KMS-11 (cell line): ENCODE measurements at regions not wholly inside any gene's neighbourhood (a gene's known extent, or its start where the extent isn't known, plus 50 kb on each side); places are given as distances from the start of the nearest gene placed in this dataset.

Experiments
- H2AFZ ChIP-seq: fragments of 200-600 bp; sonication (generic); 2 replicates; pipeline ENCODE4 v1.6.1; 2016; ENCODE audit warnings: antibody characterized with exemption, mixed run types, low read depth
- H3K27ac ChIP-seq: fragments of 200-600 bp; sonication (generic); 2 replicates; pipeline ENCODE4 v1.6.1; 2016; ENCODE audit warnings: mild to moderate bottlenecking, mixed run types
- H3K27me3 ChIP-seq: fragments of 200-600 bp; sonication (generic); 2 replicates; pipeline ENCODE4 v1.6.1; 2017; ENCODE audit warnings: mild to moderate bottlenecking, low read depth, mixed run types, moderate library complexity; ENCODE audit not compliant: insufficient read depth
- H3K36me3 ChIP-seq: fragments of 200-600 bp; sonication (generic); 2 replicates; pipeline ENCODE4 v1.6.1; 2017; ENCODE audit warnings: mild to moderate bottlenecking, mixed run types; ENCODE audit not compliant: insufficient read depth
- H3K4me1 ChIP-seq: fragments of 200-600 bp; sonication (generic); 2 replicates; pipeline ENCODE4 v1.6.1; 2016; ENCODE audit warnings: mild to moderate bottlenecking, low read depth, mixed run types; ENCODE audit not compliant: poor library complexity, severe bottlenecking
- H3K4me2 ChIP-seq: fragments of 200-600 bp; sonication (generic); 2 replicates; pipeline ENCODE4 v1.7.0; 2016; ENCODE audit warnings: mild to moderate bottlenecking, mixed run types
- H3K4me3 ChIP-seq: fragments of 200-600 bp; sonication (generic); IDR thresholded peaks from 2 replicates; pipeline ENCODE4 v1.6.1; 2017; ENCODE audit warnings: low read depth, low read length, mixed read lengths; ENCODE audit not compliant: insufficient read depth
- H3K79me2 ChIP-seq: fragments of 200-600 bp; sonication (generic); 2 replicates; pipeline ENCODE4 v1.6.1; 2016; ENCODE audit warnings: low read depth, mixed run types; ENCODE audit not compliant: insufficient read depth
- H3K9ac ChIP-seq: fragments of 200-600 bp; sonication (generic); 2 replicates; pipeline ENCODE4 v1.6.1; 2016; ENCODE audit warnings: mild to moderate bottlenecking, mixed run types
- H4K20me1 ChIP-seq: fragments of 200-600 bp; sonication (generic); 2 replicates; pipeline ENCODE4 v1.6.1; 2016; ENCODE audit warnings: mild to moderate bottlenecking, mixed run types; ENCODE audit not compliant: insufficient read depth
- CTCF ChIP-seq: fragments of 200-600 bp; sonication (generic); conservative IDR thresholded peaks from 2 replicates; pipeline ENCODE4 v1.6.1; 2017; ENCODE audit warnings: low read depth, mild to moderate bottlenecking, antibody characterized with exemption, low read length, moderate library complexity, mixed read lengths

DNA sequence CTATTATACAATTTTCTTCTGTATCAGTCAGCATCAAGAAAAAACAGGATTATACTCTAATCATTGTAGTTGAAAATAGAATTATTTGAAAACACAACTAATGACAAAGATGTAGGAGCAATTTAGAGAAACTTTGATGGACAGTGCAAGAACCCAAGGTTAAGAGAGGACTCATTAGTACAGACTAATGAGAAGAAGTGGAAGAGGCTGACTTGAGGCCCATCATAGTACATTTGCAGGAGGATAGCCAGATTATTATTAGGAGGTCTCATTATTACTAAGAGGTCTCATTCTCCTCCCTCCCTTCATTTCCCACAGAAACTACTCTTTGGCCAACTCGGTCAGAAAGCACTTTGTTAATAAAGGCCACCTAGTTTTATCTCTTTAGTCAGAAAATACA lies 1983.0 kb downstream of the SUCLG1 start:
- H3K36me3 ChIP-seq, result no peaks in the 10 kb centered on the region
- H3K4me1 ChIP-seq, result no peaks in the 10 kb centered on the region
- no peak for TF ChIP-seq CTCF
- H3K27ac ChIP-seq, result no peak overlapping the region
- no peak overlapping the region for H3K4me2 ChIP-seq
- H3K79me2 ChIP-seq, result no peaks in the 10 kb centered on the region
- H3K27me3 ChIP-seq, result no peaks in the 10 kb centered on the region
- H3K9ac ChIP-seq, result no peak overlapping the region
- H2AFZ ChIP-seq, result no peak overlapping the region
- no peaks in the 10 kb centered on the region for H4K20me1 ChIP-seq
- H3K4me3 ChIP-seq, result no peak overlapping the region

- Histone ChIP-seq H3K79me2 (no peaks in the 10 kb centered on the region), H4K20me1 (no peaks in the 10 kb centered on the region), H3K9ac (no peak overlapping the region), H3K4me3 (no peak overlapping the region), H3K4me1 (no peaks in the 10 kb centered on the region), H2AFZ (no peak overlapping the region), H3K27ac (no peak overlapping the region), H3K27me3 (no peaks in the 10 kb centered on the region), H3K4me2 (no peak overlapping the region), H3K36me3 (no peaks in the 10 kb centered on the region)
- no peak for TF ChIP-seq CTCF
Observed at GRCh38 chr2:82428251-82428650, 2030.8 kb downstream of the SUCLG1 start.

DNA sequence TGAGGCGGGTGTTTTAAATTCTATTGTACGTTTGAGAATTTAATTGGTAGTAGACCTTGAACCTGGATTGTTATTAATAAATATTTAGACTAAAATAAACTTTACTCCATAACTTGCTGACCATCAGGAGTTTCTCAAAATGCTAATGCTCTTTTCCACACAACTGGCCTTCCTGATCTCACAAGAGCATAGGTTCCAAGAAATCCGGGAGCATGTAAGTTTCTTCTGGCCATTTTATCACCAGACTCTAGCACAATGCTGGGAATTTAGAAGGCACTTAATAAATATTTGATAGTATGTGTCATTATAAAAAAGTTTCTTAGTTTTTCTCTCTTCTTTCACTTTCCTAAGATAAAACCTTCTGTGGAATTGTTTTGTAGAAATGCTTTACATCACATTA lies 2047.1 kb downstream of the SUCLG1 start:
- Histone ChIP-seq H3K79me2 (no peaks in the 10 kb centered on the region), H3K27ac (no peak overlapping the region), H3K36me3 (no peaks in the 10 kb centered on the region), H3K4me2 (no peak overlapping the region), H2AFZ (no peak overlapping the region), H3K27me3 (no peaks in the 10 kb centered on the region), H4K20me1 (no peaks in the 10 kb centered on the region), H3K4me1 (no peaks in the 10 kb centered on the region), H3K4me3 (no peak overlapping the region), H3K9ac (no peak overlapping the region)
- TF ChIP-seq CTCF, result no peak

- H4K20me1 ChIP-seq, result no peaks in the 10 kb centered on the region
- H3K4me3 ChIP-seq, result no peak overlapping the region
- no peaks in the 10 kb centered on the region for H3K27me3 ChIP-seq
- no peaks in the 10 kb centered on the region for H3K79me2 ChIP-seq
- TF ChIP-seq CTCF, result no peak
- H2AFZ ChIP-seq, result no peak overlapping the region
- no peak overlapping the region for H3K4me2 ChIP-seq
- no peak overlapping the region for H3K9ac ChIP-seq
- H3K36me3 ChIP-seq, result no peaks in the 10 kb centered on the region
- H3K4me1 ChIP-seq, result no peaks in the 10 kb centered on the region
- H3K27ac ChIP-seq, result no peak overlapping the region
Observed at GRCh38 chr2:82411071-82411470, 2048.0 kb downstream of the SUCLG1 start.

- Histone ChIP-seq H3K79me2 (no peaks in the 10 kb centered on the region), H2AFZ (no peak overlapping the region), H3K27me3 (no peaks in the 10 kb centered on the region), H3K9ac (no peak overlapping the region), H3K4me1 (no peaks in the 10 kb centered on the region), H3K27ac (no peak overlapping the region), H3K4me2 (no peak overlapping the region), H3K4me3 (no peak overlapping the region), H3K36me3 (no peaks in the 10 kb centered on the region), H4K20me1 (no peaks in the 10 kb centered on the region)
- TF ChIP-seq CTCF, result no peak
Observed at GRCh38 chr2:82395531-82395930, 2063.5 kb downstream of the SUCLG1 start.
